NCI-H2107 treated with DMSO at 0.1 percent for 48 hours (cell line): ENCODE measurements at regions not wholly inside any gene's neighbourhood (a gene's known extent, or its start where the extent isn't known, plus 50 kb on each side); places are given as distances from the start of the nearest gene placed in this dataset.
"Not testable (repeated sequence)": the region's sequence is repeated elsewhere in the genome, so short reads cannot be mapped to it uniquely, and the experiment has no call there.

Experiments
- DNase-seq: peaks from one replicate; lab custom pipeline; 2025; ENCODE audit not compliant: unreplicated experiment; lab: John Stamatoyannopoulos, UW

- no peak for DNase-seq
These were observed 302.4 kb upstream of the TMPRSS15 start for GRCh38 chr21:18705971-18706370.

GRCh38 chr21:18711662-18712061 is 308.1 kb upstream of the TMPRSS15 start:
- no peak for DNase-seq

GRCh38 chr21:18715606-18716005 is 312.0 kb upstream of the TMPRSS15 start:
- DNase-seq, result peak; percentile 22

GRCh38 chr21:18716578-18717138 is 313.1 kb upstream of the TMPRSS15 start:
- DNase-seq, result peak; percentile 51

- no peak for DNase-seq
These were observed 318.6 kb upstream of the TMPRSS15 start for GRCh38 chr21:18722193-18722592.

- no peak for DNase-seq
These were observed 319.6 kb upstream of the TMPRSS15 start for GRCh38 chr21:18723171-18723570.

GRCh38 chr21:18725653-18726052 is 322.1 kb upstream of the TMPRSS15 start:
- no peak for DNase-seq

GRCh38 chr21:18741954-18742353 is 338.4 kb upstream of the TMPRSS15 start:
- DNase-seq, result no peak

- DNase-seq, result no peak
These were observed 339.9 kb upstream of the TMPRSS15 start for GRCh38 chr21:18743531-18743930.

GRCh38 chr21:18744840-18745239 is 341.3 kb upstream of the TMPRSS15 start:
- no peak for DNase-seq

- not testable (repeated sequence) for DNase-seq
These were observed 349.3 kb upstream of the TMPRSS15 start for GRCh38 chr21:18752894-18753293.

GRCh38 chr21:18756272-18756671 is 352.7 kb upstream of the TMPRSS15 start:
- DNase-seq, result not testable (repeated sequence)

- no peak for DNase-seq
These were observed 355.7 kb upstream of the TMPRSS15 start for GRCh38 chr21:18759267-18759666.

GRCh38 chr21:18759751-18760161 is 356.2 kb upstream of the TMPRSS15 start:
- no peak for DNase-seq

GRCh38 chr21:18760247-18760646 is 356.7 kb upstream of the TMPRSS15 start:
- no peak for DNase-seq

GRCh38 chr21:18764720-18765119 is 361.1 kb upstream of the TMPRSS15 start:
- no peak for DNase-seq

- no peak for DNase-seq
These were observed 366.0 kb upstream of the TMPRSS15 start for GRCh38 chr21:18769599-18769998.

- no peak for DNase-seq
These were observed 368.3 kb upstream of the TMPRSS15 start for GRCh38 chr21:18771845-18772380.

GRCh38 chr21:18772404-18772803 is 368.8 kb upstream of the TMPRSS15 start:
- DNase-seq, result no peak

GRCh38 chr21:18772897-18773296 is 369.3 kb upstream of the TMPRSS15 start:
- DNase-seq, result no peak

GRCh38 chr21:18776936-18777335 is 373.4 kb upstream of the TMPRSS15 start:
- DNase-seq, result no peak

- no peak for DNase-seq
These were observed 379.1 kb upstream of the TMPRSS15 start for GRCh38 chr21:18782721-18783120.

GRCh38 chr21:18801468-18801867 is 397.9 kb upstream of the TMPRSS15 start:
- no peak for DNase-seq
